ENCODE measurements at regions not wholly inside any gene's neighbourhood (a gene's known extent, or its start where the extent isn't known, plus 50 kb on each side); places are given as distances from the start of the nearest gene placed in this dataset.

DNA sequence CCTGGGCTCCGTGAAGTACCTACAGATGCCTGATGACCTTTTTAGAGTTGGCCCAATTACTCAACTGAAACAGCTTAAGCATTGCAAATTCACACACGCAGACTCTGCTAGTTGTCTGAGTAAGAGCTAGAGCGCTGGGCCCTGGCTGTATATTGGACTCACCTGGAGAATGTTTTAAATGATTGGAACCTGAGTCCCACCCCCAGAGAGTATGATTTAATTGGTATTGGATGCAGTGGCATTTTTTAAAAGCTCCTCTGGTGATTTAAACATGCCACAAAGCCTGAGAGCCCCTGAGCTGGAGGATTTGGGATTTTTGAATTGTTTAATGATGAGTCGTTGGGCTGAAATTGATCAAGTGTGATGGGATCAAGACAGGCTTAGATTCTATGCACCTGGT, 143.9 kb upstream of the SDK2 start:
- peaks cover 4% of the 10 kb centered on the region for H3K27me3 Mint-ChIP-seq (ENCODE audit: unreplicated experiment)
- no peak overlapping the region for H3K4me3 Mint-ChIP-seq (ENCODE audit: unreplicated experiment)
- no peak for DNase-seq
- H3K4me1 Mint-ChIP-seq (ENCODE audit: low read depth, unreplicated experiment): peaks cover 22% of the 10 kb centered on the region
- H3K36me3 Mint-ChIP-seq (ENCODE audit: unreplicated experiment): peaks cover 4% of the 10 kb centered on the region
- no peak for TF ChIP-seq CTCF (IDR thresholded peaks at IDR 0.05; ENCODE audit: partially characterized antibody, unreplicated experiment)
- no peak overlapping the region for H3K27ac Mint-ChIP-seq (ENCODE audit: unreplicated experiment)
- H3K9me3 Mint-ChIP-seq (ENCODE audit: unreplicated experiment): peaks cover 1% of the 10 kb centered on the region

DNA sequence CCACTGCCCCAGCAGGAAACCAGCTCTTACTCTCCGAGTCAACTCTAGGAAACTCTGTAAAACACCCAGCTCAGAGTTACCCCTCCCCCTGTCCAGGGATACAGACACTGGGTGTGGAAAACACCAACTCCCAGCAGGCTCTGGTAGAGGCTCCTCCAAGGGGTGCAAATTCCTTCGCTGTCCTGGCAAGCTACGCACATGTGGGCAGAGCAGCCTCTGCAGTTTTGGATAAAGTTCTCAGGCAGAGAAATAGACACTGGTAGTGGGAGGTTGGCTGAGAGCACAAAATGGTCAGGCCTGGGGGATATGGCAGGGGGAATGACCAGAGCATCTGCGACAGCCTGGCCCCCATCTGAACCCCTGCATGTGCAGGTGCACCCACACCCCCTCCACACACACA, 146.9 kb upstream of the SDK2 start:
- DNase-seq: no peak
- H3K36me3 Mint-ChIP-seq (ENCODE audit: unreplicated experiment): peaks cover 4% of the 10 kb centered on the region

DNA sequence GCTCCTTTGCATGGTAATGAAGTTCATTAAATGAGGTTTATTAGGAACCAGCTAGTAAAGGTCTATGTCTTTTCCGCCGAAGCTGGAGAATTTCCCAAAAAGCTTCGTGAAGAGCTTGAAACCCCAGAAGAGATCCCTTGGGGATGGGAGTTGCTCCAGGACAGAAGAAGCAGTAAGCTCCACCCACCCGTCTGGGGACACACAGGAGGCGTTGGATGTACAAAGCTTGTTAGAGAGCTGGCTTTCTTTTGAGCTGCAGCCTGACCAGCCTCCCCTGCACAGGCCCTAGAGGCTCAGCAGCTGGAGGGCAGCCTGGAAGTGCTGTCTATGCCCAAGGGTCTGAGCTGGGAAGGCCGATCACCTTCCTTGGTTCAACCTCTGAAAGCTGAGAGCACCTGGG, 147.4 kb upstream of the SDK2 start:
- Mint-ChIP-seq H3K4me3 (ENCODE audit: unreplicated experiment) (no peak overlapping the region), H3K27ac (ENCODE audit: unreplicated experiment) (no peak overlapping the region), H3K9me3 (ENCODE audit: unreplicated experiment) (peaks cover 1% of the 10 kb centered on the region), H3K36me3 (ENCODE audit: unreplicated experiment) (peaks cover 4% of the 10 kb centered on the region), H3K27me3 (ENCODE audit: unreplicated experiment) (peaks cover 3% of the 10 kb centered on the region), H3K4me1 (ENCODE audit: low read depth, unreplicated experiment) (peaks cover 9% of the 10 kb centered on the region)
- TF ChIP-seq CTCF (IDR thresholded peaks at IDR 0.05; ENCODE audit: partially characterized antibody, unreplicated experiment): no peak
- no peak for DNase-seq

More for the DNA sequence above, 146.9 kb upstream of the SDK2 start:
- Mint-ChIP-seq H3K4me3 (ENCODE audit: unreplicated experiment) (no peak overlapping the region), H3K4me1 (ENCODE audit: low read depth, unreplicated experiment) (peaks cover 14% of the 10 kb centered on the region), H3K27ac (ENCODE audit: unreplicated experiment) (no peak overlapping the region), H3K27me3 (ENCODE audit: unreplicated experiment) (peaks cover 5% of the 10 kb centered on the region), H3K9me3 (ENCODE audit: unreplicated experiment) (peaks cover 1% of the 10 kb centered on the region)
- TF ChIP-seq CTCF (IDR thresholded peaks at IDR 0.05; ENCODE audit: partially characterized antibody, unreplicated experiment): no peak

GRCh38 chr17:73792994-73793393, 148.7 kb upstream of the SDK2 start:
- H3K4me3 Mint-ChIP-seq (ENCODE audit: unreplicated experiment): no peak overlapping the region
- H3K27ac Mint-ChIP-seq (ENCODE audit: unreplicated experiment): no peak overlapping the region
- no peak for DNase-seq

DNA sequence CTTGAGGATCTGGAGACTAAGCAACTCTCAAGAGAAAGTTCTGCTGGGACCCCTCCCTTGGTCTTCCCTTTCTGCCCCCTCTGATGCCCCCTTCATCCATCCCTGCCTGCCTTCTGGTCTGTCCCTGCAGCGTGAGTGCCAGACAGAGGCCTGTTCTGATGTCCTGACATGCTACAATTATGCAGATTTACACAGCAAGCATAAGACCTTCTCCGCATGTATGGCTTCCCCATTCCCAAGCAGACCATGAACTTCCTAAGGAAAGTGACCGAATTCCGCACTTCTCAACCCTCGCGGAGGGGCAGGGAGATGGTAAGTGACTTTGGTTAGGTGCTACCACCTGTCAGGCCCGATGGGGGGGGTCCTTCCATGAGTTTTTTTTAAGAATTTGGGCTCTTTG, 150.1 kb upstream of the SDK2 start:
- Mint-ChIP-seq H3K36me3 (ENCODE audit: unreplicated experiment) (peaks cover 4% of the 10 kb centered on the region), H3K27ac (ENCODE audit: unreplicated experiment) (no peak overlapping the region), H3K4me3 (ENCODE audit: unreplicated experiment) (no peak overlapping the region), H3K27me3 (ENCODE audit: unreplicated experiment) (peaks cover 2% of the 10 kb centered on the region), H3K9me3 (ENCODE audit: unreplicated experiment) (no peaks in the 10 kb centered on the region), H3K4me1 (ENCODE audit: low read depth, unreplicated experiment) (peaks cover 2% of the 10 kb centered on the region)
- TF ChIP-seq CTCF (IDR thresholded peaks at IDR 0.05; ENCODE audit: partially characterized antibody, unreplicated experiment): no peak
- DNase-seq: no peak

More at GRCh38 chr17:73792994-73793393, 148.7 kb upstream of the SDK2 start:
- H3K36me3 Mint-ChIP-seq (ENCODE audit: unreplicated experiment): peaks cover 4% of the 10 kb centered on the region
- peaks cover 2% of the 10 kb centered on the region for H3K27me3 Mint-ChIP-seq (ENCODE audit: unreplicated experiment)
- TF ChIP-seq CTCF (IDR thresholded peaks at IDR 0.05; ENCODE audit: partially characterized antibody, unreplicated experiment): no peak
- peaks cover 2% of the 10 kb centered on the region for H3K4me1 Mint-ChIP-seq (ENCODE audit: low read depth, unreplicated experiment)
- peaks cover 1% of the 10 kb centered on the region for H3K9me3 Mint-ChIP-seq (ENCODE audit: unreplicated experiment)

All from glutamatergic neuron (in vitro differentiated cells).